ENCODE measurements at regions not wholly inside any gene's neighbourhood (a gene's known extent, or its start where the extent isn't known, plus 50 kb on each side); places are given as distances from the start of the nearest gene placed in this dataset.
"Not testable (repeated sequence)": the region's sequence is repeated elsewhere in the genome, so short reads cannot be mapped to it uniquely, and the experiment has no call there.

- not testable (repeated sequence) for TF ChIP-seq CTCF, POLR2A (IDR thresholded peaks at IDR 0.05)
Observed at GRCh38 chr1:149249850-149250467, 146.6 kb upstream of the NBPF9 start.
